GM12892 (cell line): ENCODE measurements at regions not wholly inside any gene's neighbourhood (a gene's known extent, or its start where the extent isn't known, plus 50 kb on each side); places are given as distances from the start of the nearest gene placed in this dataset.

Experiments used
- POLR2A ChIP-seq: IDR thresholded peaks from 2 replicates; pipeline ENCODE4 v1.6.1; 2011; ENCODE audit warnings: low read depth, low read length, control low read depth
- POLR2AphosphoS5 ChIP-seq: IDR thresholded peaks from 2 replicates; pipeline ENCODE4 v1.6.1; 2011; ENCODE audit warnings: low read depth, low read length, control low read depth
- TAF1 ChIP-seq: IDR thresholded peaks from 2 replicates; pipeline ENCODE4 v1.6.1; 2011; ENCODE audit warnings: low read depth, mild to moderate bottlenecking, control low read depth, low read length, borderline replicate concordance

- TF ChIP-seq POLR2A (no peak), POLR2AphosphoS5 (no peak), TAF1 (no peak)
Observed at GRCh38 chr22:49266561-49267519, 560.8 kb downstream of the BRD1 start.
